ENCODE measurements at regions not wholly inside any gene's neighbourhood (a gene's known extent, or its start where the extent isn't known, plus 50 kb on each side); places are given as distances from the start of the nearest gene placed in this dataset.

DNA sequence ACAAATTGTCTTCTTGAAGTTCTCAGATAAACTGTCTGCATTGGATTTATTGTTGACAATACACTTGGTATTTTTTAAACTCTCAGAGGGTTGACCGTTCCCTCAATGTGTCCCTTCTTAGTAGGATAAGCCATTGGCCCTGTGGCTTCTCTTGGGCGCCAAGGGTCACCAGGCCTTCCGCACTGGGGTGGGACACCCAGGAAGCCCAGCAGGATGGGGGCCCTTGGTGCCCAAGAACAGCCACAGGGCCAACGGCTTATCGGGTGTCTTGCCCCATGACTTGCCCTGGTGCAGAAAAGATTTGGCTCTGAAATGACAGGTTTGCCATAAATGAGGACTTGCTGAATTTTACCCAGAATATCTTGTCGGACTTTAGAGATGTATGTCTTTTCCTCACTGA, 375.0 kb downstream of the IRX2 start:
- no peak for TF ChIP-seq CTCF (conservative IDR thresholded peaks at IDR 0.05; ENCODE audit: low read length)
- TF ChIP-seq EZH2phosphoT487 (IDR thresholded peaks at IDR 0.05; ENCODE audit: borderline replicate concordance), result no peak

Measured in Loucy (cell line).